Natural killer cell (primary cell): ENCODE measurements at regions not wholly inside any gene's neighbourhood (a gene's known extent, or its start where the extent isn't known, plus 50 kb on each side); places are given as distances from the start of the nearest gene placed in this dataset.

Experiments used
- ATAC-seq, 3 donors: fragments of 150-1000 bp in 2 of 3; fragments of 200-7000 bp in 1 of 3; cut with Tn5 transposase; 1 replicate in 1 of 3; 2 replicates in 2 of 3; pipeline ENCODE4 v1.10.0; 2021; ENCODE audit warnings: mild to moderate bottlenecking in 2 of 3, moderate library complexity in 2 of 3
- DNase-seq, 2 donors: peaks; one replicate each; pipeline versions ENCODE4 v3.0.0 to v3.0.0-alpha.2; 2013 to 2021; ENCODE audit warnings: mixed read lengths in 1 of 2
- H3K27ac ChIP-seq: one replicate; pipeline ENCODE4 v1.5.1; 2013; ENCODE audit warnings: mild to moderate bottlenecking, low read length
- H3K27me3 ChIP-seq: one replicate; pipeline ENCODE4 v1.6.1; 2013; ENCODE audit warnings: low read length; ENCODE audit not compliant: control insufficient read depth, insufficient read depth
- H3K36me3 ChIP-seq: one replicate; pipeline ENCODE4 v1.6.1; 2013; ENCODE audit warnings: low read length; ENCODE audit not compliant: control insufficient read depth, insufficient read depth
- H3K4me1 ChIP-seq: one replicate; pipeline ENCODE4 v1.6.1; 2013; ENCODE audit warnings: low read length; ENCODE audit not compliant: control insufficient read depth, insufficient read depth
- H3K4me3 ChIP-seq: one replicate; pipeline ENCODE4 v1.5.1; 2013; ENCODE audit warnings: low read length
- H3K9me3 ChIP-seq: one replicate; pipeline ENCODE4 v1.6.1; 2013; ENCODE audit warnings: low read length; ENCODE audit not compliant: control insufficient read depth, insufficient read depth
- H3K27ac Mint-ChIP-seq, 2 donors: one replicate each; pipeline ENCODE4 v1.8.0; 2022; ENCODE audit warnings: mild to moderate bottlenecking in 2 of 2, mixed read lengths in 2 of 2, moderate library complexity in 1 of 2
- H3K27me3 Mint-ChIP-seq, 2 donors: one replicate each; pipeline ENCODE4 v1.8.0; 2022; ENCODE audit warnings: low read depth in 2 of 2, mixed read lengths in 2 of 2
- H3K36me3 Mint-ChIP-seq: one replicate; pipeline ENCODE4 v1.8.0; 2022; ENCODE audit warnings: mixed read lengths
- H3K4me1 Mint-ChIP-seq, 2 donors: one replicate each; pipeline ENCODE4 v1.8.0; 2022; ENCODE audit warnings: mixed read lengths in 2 of 2
- H3K4me3 Mint-ChIP-seq: one replicate; pipeline ENCODE4 v1.8.0; 2022; ENCODE audit warnings: mild to moderate bottlenecking, moderate library complexity, mixed read lengths
- H3K9me3 Mint-ChIP-seq, 2 donors: one replicate each; pipeline ENCODE4 v1.8.0; 2022; ENCODE audit warnings: mixed read lengths in 2 of 2
- WGBS: methylation state at CpG from one replicate; pipeline ENCODE4 v1.1.7; 2013; ENCODE audit warnings: missing lambda C conversion rate; ENCODE audit not compliant: insufficient coverage; 5-methylcytosine and 5-hydroxymethylcytosine counted together
- intact Hi-C: fragments of 100-400 bp; cut with micrococcal nuclease; formaldehyde crosslinking; loops from one replicate; pipeline ENCODE4 v1.14.2; 2022
- TF ChIP-seq, protein P1 (sequence below): fragments of 200-600 bp; IDR thresholded peaks from one replicate; pipeline ENCODE4 v1.8.0; 2022; ENCODE audit warnings: antibody characterized with exemption

GRCh38 chr13:99873832-99874430 lies 97.6 kb downstream of the ZIC5 start:
- WGBS = 72% methylated on average over 2 of the region's 3 CpGs
- TF ChIP-seq, protein P1, sequence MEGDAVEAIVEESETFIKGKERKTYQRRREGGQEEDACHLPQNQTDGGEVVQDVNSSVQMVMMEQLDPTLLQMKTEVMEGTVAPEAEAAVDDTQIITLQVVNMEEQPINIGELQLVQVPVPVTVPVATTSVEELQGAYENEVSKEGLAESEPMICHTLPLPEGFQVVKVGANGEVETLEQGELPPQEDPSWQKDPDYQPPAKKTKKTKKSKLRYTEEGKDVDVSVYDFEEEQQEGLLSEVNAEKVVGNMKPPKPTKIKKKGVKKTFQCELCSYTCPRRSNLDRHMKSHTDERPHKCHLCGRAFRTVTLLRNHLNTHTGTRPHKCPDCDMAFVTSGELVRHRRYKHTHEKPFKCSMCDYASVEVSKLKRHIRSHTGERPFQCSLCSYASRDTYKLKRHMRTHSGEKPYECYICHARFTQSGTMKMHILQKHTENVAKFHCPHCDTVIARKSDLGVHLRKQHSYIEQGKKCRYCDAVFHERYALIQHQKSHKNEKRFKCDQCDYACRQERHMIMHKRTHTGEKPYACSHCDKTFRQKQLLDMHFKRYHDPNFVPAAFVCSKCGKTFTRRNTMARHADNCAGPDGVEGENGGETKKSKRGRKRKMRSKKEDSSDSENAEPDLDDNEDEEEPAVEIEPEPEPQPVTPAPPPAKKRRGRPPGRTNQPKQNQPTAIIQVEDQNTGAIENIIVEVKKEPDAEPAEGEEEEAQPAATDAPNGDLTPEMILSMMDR = no peak
- H3K27me3 Mint-ChIP-seq = peaks cover 9 to 33% of the 10 kb centered on the region in 2 donors
- no peak overlapping the region for H3K4me3 Mint-ChIP-seq
- ATAC-seq (no peak), DNase-seq (no peak)
- no peaks in the 10 kb centered on the region for H3K9me3 Mint-ChIP-seq
- H3K9me3 ChIP-seq = no peaks in the 10 kb centered on the region
- H3K27me3 ChIP-seq = no peaks in the 10 kb centered on the region
- H3K4me1 ChIP-seq = no peaks in the 10 kb centered on the region
- intact Hi-C loops = no loop called here
- H3K4me3 ChIP-seq = no peak overlapping the region
- H3K27ac Mint-ChIP-seq = no peak overlapping the region
- H3K27ac ChIP-seq = no peak overlapping the region
- H3K36me3 Mint-ChIP-seq = no peaks in the 10 kb centered on the region
- no peaks in the 10 kb centered on the region for H3K4me1 Mint-ChIP-seq
- no peaks in the 10 kb centered on the region for H3K36me3 ChIP-seq

- Histone ChIP-seq H3K9me3 (no peaks in the 10 kb centered on the region), H3K36me3 (no peaks in the 10 kb centered on the region), H3K27me3 (no peaks in the 10 kb centered on the region), H3K27ac (no peak overlapping the region), H3K4me3 (no peak overlapping the region), H3K4me1 (no peaks in the 10 kb centered on the region)
- Mint-ChIP-seq H3K27ac (no peak overlapping the region), H3K27me3 (peaks cover 9 to 29% of the 10 kb centered on the region in 2 donors), H3K4me3 (no peak overlapping the region), H3K36me3 (no peaks in the 10 kb centered on the region), H3K9me3 (no peaks in the 10 kb centered on the region), H3K4me1 (no peaks in the 10 kb centered on the region)
- TF ChIP-seq, protein P1 = no peak
- WGBS = 100% methylated on average over 2 of the region's 2 CpGs
- no peak for ATAC-seq
- intact Hi-C loops = no loop called here
- DNase-seq = no peak
Observed at GRCh38 chr13:99873141-99873540, 98.4 kb downstream of the ZIC5 start.

DNA sequence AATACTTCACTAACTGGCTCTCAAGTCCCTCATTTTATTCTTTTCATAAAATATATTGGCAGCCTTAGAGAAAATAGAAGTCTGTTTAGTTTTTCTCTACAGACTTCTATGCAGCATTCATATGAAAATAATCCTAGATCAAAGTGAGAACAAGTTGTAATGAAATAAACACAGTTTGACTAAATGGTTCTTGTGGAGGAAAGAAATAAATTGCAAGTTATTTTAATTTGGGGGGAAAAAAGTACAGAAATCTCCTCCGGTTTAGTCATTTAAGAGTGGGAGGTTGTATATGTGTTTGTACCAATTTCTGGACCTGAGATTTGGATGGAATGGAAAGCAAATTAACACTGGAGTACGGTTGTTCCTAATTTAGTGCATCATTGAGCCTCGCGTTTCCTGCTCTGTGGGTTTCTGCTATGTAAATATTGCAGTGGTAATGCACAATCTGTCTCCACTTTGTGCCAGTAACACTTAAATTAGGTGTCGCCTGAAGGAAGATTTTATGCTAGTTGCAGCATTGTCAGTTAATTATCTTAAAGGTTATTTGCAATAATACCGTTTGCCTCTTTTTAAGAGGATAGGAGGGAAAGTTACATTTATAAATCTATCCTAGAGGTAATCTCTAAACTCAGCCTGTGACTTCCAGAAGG lies 100.2 kb downstream of the ZIC5 start:
- Histone ChIP-seq H3K27me3 (no peaks in the 10 kb centered on the region), H3K4me1 (no peaks in the 10 kb centered on the region), H3K27ac (no peak overlapping the region), H3K4me3 (no peak overlapping the region), H3K9me3 (no peaks in the 10 kb centered on the region), H3K36me3 (no peaks in the 10 kb centered on the region)
- intact Hi-C loops = no loop called here
- Mint-ChIP-seq H3K9me3 (no peaks in the 10 kb centered on the region), H3K36me3 (peaks cover 11% of the 10 kb centered on the region), H3K27ac (no peak overlapping the region), H3K4me1 (no peaks in the 10 kb centered on the region), H3K4me3 (no peak overlapping the region), H3K27me3 (peaks cover 6 to 35% of the 10 kb centered on the region in 2 donors)
- TF ChIP-seq, protein P1 = no peak
- 42% methylated on average over 5 of the region's 6 CpGs for WGBS
- ATAC-seq = no peak
- no peak for DNase-seq

DNA sequence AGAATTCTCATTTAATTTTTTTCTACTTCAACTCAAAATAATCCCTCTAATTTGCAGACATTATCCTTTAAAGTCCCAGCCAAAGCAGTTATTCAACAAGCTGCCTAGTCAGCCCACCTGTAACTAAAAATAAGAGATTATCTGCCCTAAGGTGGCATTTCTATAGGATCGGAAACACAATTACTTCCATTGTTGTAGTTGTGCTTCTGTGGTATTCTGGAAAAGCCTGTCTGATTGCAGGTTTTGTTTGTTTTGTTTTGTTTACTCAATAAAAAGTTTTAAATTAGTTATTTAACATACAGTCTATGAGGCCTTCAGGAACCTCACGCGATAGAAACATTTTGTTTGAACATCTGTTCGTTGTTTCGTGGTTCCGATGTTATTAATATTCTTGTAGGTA lies 101.0 kb downstream of the ZIC5 start:
- H3K4me3 Mint-ChIP-seq = no peak overlapping the region
- H3K4me1 Mint-ChIP-seq = no peaks in the 10 kb centered on the region
- Histone ChIP-seq H3K4me3 (no peak overlapping the region), H3K27ac (no peak overlapping the region), H3K9me3 (no peaks in the 10 kb centered on the region), H3K4me1 (no peaks in the 10 kb centered on the region), H3K36me3 (no peaks in the 10 kb centered on the region), H3K27me3 (no peaks in the 10 kb centered on the region)
- no peaks in the 10 kb centered on the region for H3K9me3 Mint-ChIP-seq
- peaks cover 11% of the 10 kb centered on the region for H3K36me3 Mint-ChIP-seq
- WGBS = 93% methylated on average over 6 of the region's 6 CpGs
- TF ChIP-seq, protein P1 = no peak
- H3K27me3 Mint-ChIP-seq = peaks cover 6 to 42% of the 10 kb centered on the region in 2 donors
- intact Hi-C loops = no loop called here
- DNase-seq = no peak
- ATAC-seq = no peak
- H3K27ac Mint-ChIP-seq = no peak overlapping the region
